A549 (cell line): ENCODE measurements at regions not wholly inside any gene's neighbourhood (a gene's known extent, or its start where the extent isn't known, plus 50 kb on each side); places are given as distances from the start of the nearest gene placed in this dataset.
A peak's percentile ranks its signal among the peaks of the same experiment; 100 is the strongest.

Source experiments
- ATAC-seq, 2 experiments: fragments of 200-7000 bp in 1 of 2; fragments of >200 bp in 1 of 2; cut with Nextera tagmentation in 1 of 2; cut with Tn5 transposase in 1 of 2; 3 replicates each; pipeline versions ENCODE4 v1.8.0 to v1.9.1; 2018 to 2020; ENCODE audit warnings: mild to moderate bottlenecking in 1 of 2, moderate library complexity in 1 of 2
- CTCF ChIA-PET: fragments of 300-600 bp; sonication (Branson Sonifier 250); formaldehyde crosslinking; extraction: SDS; loops from one replicate; lab custom pipeline; 2021; ENCODE audit warnings: antibody characterized with exemption, inconsistent platforms; lab: Yijun Ruan, JAX
- POLR2A ChIA-PET: fragments of 350-600 bp; formaldehyde crosslinking; extraction: SDS; loops from one replicate; lab custom pipeline; 2021; ENCODE audit warnings: antibody characterized with exemption, inconsistent platforms; lab: Yijun Ruan, JAX
- DNase-seq, 2 experiments: peaks; one replicate each; pipeline versions ENCODE4 v3.0.0 to v3.0.0-alpha.2; 2011 to 2016; ENCODE audit warnings: low read depth in 1 of 2, low spot score in 1 of 2
- FAIRE-seq: peaks from 2 replicates; lab custom pipeline; 2011; peaks lifted over from hg19 to GRCh38; lab: Jason Lieb, UNC
- H3K27ac ChIP-seq, 2 experiments: fragments of >200 bp; sonication (Bioruptor Twin); formaldehyde crosslinking; 3 replicates each; pipeline ENCODE4 v1.5.1; 2016 to 2017
- H3K4me1 ChIP-seq: fragments of >200 bp; sonication (Bioruptor Twin); formaldehyde crosslinking; 3 replicates; pipeline ENCODE4 v1.6.1; 2016
- H3K4me2 ChIP-seq: fragments of >200 bp; sonication (Bioruptor Twin); formaldehyde crosslinking; 3 replicates; pipeline ENCODE4 v1.6.1; 2016
- H3K4me3 ChIP-seq: fragments of >200 bp; sonication (Bioruptor Twin); formaldehyde crosslinking; 3 replicates; pipeline ENCODE4 v1.5.1; 2016
- H3K9me3 ChIP-seq: fragments of >200 bp; sonication (Bioruptor Twin); formaldehyde crosslinking; 3 replicates; pipeline ENCODE4 v1.6.1; 2016
- ATOH8 ChIP-seq: fragments of 250-450 bp; sonication (Bioruptor Pico); IDR thresholded peaks from 2 replicates; pipeline ENCODE4 v1.5.0; 2020; ENCODE audit warnings: low read depth, mild to moderate bottlenecking, moderate library complexity
- CBX8 ChIP-seq: fragments of 200-600 bp; sonication (generic); IDR thresholded peaks from 2 replicates; pipeline ENCODE4 v1.6.1; 2016
- CHD2 ChIP-seq: fragments of 150-350 bp; IDR thresholded peaks from 2 replicates; pipeline ENCODE4 v1.6.1; 2014; ENCODE audit warnings: low read length; ENCODE audit not compliant: partially characterized antibody
- CHD4 ChIP-seq: fragments of 200-600 bp; sonication (generic); IDR thresholded peaks from 2 replicates; pipeline ENCODE4 v1.6.1; 2016; ENCODE audit warnings: antibody characterized with exemption, mild to moderate bottlenecking, borderline replicate concordance
- EHF ChIP-seq: fragments of 250-450 bp; sonication (Bioruptor Pico); IDR thresholded peaks from 2 replicates; pipeline ENCODE4 v1.5.0; 2020; ENCODE audit warnings: mild to moderate bottlenecking
- EHMT2 ChIP-seq: fragments of 200-600 bp; sonication (generic); IDR thresholded peaks from 2 replicates; pipeline ENCODE4 v1.6.1; 2016; ENCODE audit warnings: antibody characterized with exemption, low read depth, mild to moderate bottlenecking, moderate library complexity
- EP300 ChIP-seq, 2 experiments: fragments of >200 bp; sonication (Bioruptor Twin); formaldehyde crosslinking; IDR thresholded peaks; 2 replicates in 1 of 2; 3 replicates in 1 of 2; pipeline ENCODE4 v1.6.1; 2016 to 2017
- FOSL2 ChIP-seq, 2 experiments: fragments of 450-650 bp in 1 of 2; fragments of >200 bp in 1 of 2; sonication (Bioruptor Twin) in 1 of 2; formaldehyde crosslinking; IDR thresholded peaks; 2 replicates each; pipeline versions ENCODE4 v1.5.0 to v1.6.1; 2016 to 2020; ENCODE audit warnings: mild to moderate bottlenecking in 1 of 2, moderate library complexity in 1 of 2
- GATA3 ChIP-seq: IDR thresholded peaks from 2 replicates; pipeline ENCODE4 v1.6.1; 2012; ENCODE audit warnings: borderline replicate concordance
- KDM1A ChIP-seq: fragments of 200-600 bp; sonication (generic); IDR thresholded peaks from 2 replicates; pipeline ENCODE4 v1.6.1; 2016; ENCODE audit warnings: low read depth, mild to moderate bottlenecking
- KDM5A ChIP-seq: fragments of 200-600 bp; sonication (generic); IDR thresholded peaks from 2 replicates; pipeline ENCODE4 v1.6.1; 2016; ENCODE audit warnings: antibody characterized with exemption, mild to moderate bottlenecking
- MAFK ChIP-seq: fragments of 450-650 bp; IDR thresholded peaks from 2 replicates; pipeline ENCODE4 v1.6.1; 2014; ENCODE audit not compliant: partially characterized antibody
- MAZ ChIP-seq: fragments of 150-350 bp; IDR thresholded peaks from 2 replicates; pipeline ENCODE4 v1.6.1; 2014; ENCODE audit warnings: antibody characterized with exemption, low read depth, low read length, borderline replicate concordance
- MYC ChIP-seq: IDR thresholded peaks from 2 replicates; pipeline ENCODE4 v1.6.1; 2012; ENCODE audit warnings: mild to moderate bottlenecking, inconsistent platforms, low read length, improper control_type of control experiment, borderline replicate concordance
- NPAS2 ChIP-seq: fragments of 250-450 bp; sonication (Bioruptor Pico); IDR thresholded peaks from 2 replicates; pipeline ENCODE4 v1.8.0; 2022; ENCODE audit warnings: mild to moderate bottlenecking, moderate library complexity, borderline replicate concordance
- POLR2A ChIP-seq: IDR thresholded peaks from 2 replicates; pipeline ENCODE4 v1.6.1; 2012; ENCODE audit warnings: mild to moderate bottlenecking, low read length
- RAD21 ChIP-seq, 2 experiments: fragments of >200 bp in 1 of 2; sonication (Bioruptor Twin) in 1 of 2; formaldehyde crosslinking in 1 of 2; IDR thresholded peaks in 1 of 2; conservative IDR thresholded peaks in 1 of 2; 2 replicates in 1 of 2; 3 replicates in 1 of 2; pipeline ENCODE4 v1.6.1; 2012 to 2018; ENCODE audit warnings: inconsistent platforms in 1 of 2
- RARB ChIP-seq: fragments of 250-450 bp; sonication (Bioruptor Pico); IDR thresholded peaks from 2 replicates; pipeline ENCODE4 v1.8.0; 2021; ENCODE audit warnings: mild to moderate bottlenecking, moderate library complexity
- RCOR1 ChIP-seq: fragments of 150-350 bp; IDR thresholded peaks from 2 replicates; pipeline ENCODE4 v1.6.1; 2014; ENCODE audit warnings: antibody characterized with exemption, low read length, low read depth
- RFX5 ChIP-seq: fragments of 450-650 bp; IDR thresholded peaks from 2 replicates; pipeline ENCODE4 v1.7.1; 2014; ENCODE audit warnings: antibody characterized with exemption, mild to moderate bottlenecking, moderate library complexity
- SMC3 ChIP-seq: fragments of >200 bp; sonication (Bioruptor Twin); formaldehyde crosslinking; IDR thresholded peaks from 3 replicates; pipeline ENCODE4 v1.6.1; 2018; ENCODE audit warnings: inconsistent platforms
- SREBF2 ChIP-seq: fragments of 450-650 bp; IDR thresholded peaks from 2 replicates; pipeline ENCODE4 v1.6.1; 2014; ENCODE audit warnings: mild to moderate bottlenecking, moderate library complexity
- TFCP2L1 ChIP-seq: fragments of 250-450 bp; sonication (Bioruptor Pico); IDR thresholded peaks from 2 replicates; pipeline ENCODE4 v1.5.0; 2021; ENCODE audit warnings: mild to moderate bottlenecking
- TP53 ChIP-seq: fragments of 250-450 bp; sonication (Bioruptor Pico); IDR thresholded peaks from 2 replicates; pipeline ENCODE4 v1.5.0; 2021; ENCODE audit warnings: mild to moderate bottlenecking, moderate library complexity
- ZFP36 ChIP-seq: fragments of 450-650 bp; IDR thresholded peaks from 2 replicates; pipeline ENCODE4 v1.6.1; 2014; ENCODE audit warnings: borderline replicate concordance; ENCODE audit not compliant: partially characterized antibody
- ZNF302 ChIP-seq: fragments of 250-450 bp; sonication (Bioruptor Pico); IDR thresholded peaks from 2 replicates; pipeline ENCODE4 v1.9.0; 2021; ENCODE audit warnings: inconsistent platforms, mild to moderate bottlenecking, moderate library complexity
- ZSCAN20 ChIP-seq: fragments of 250-450 bp; sonication (Bioruptor Pico); IDR thresholded peaks from 2 replicates; pipeline ENCODE4 v1.8.0; 2022; ENCODE audit warnings: mild to moderate bottlenecking, moderate library complexity
- WGBS: methylation state at CpG from one replicate; pipeline ENCODE4 v1.1.6; 2017; ENCODE audit errors: missing lambda C conversion rate; 5-methylcytosine and 5-hydroxymethylcytosine counted together
- TF ChIP-seq, protein P1 (sequence below): IDR thresholded peaks from 2 replicates; pipeline ENCODE4 v1.6.1; 2012
- TF ChIP-seq, protein P2 (sequence below): fragments of >200 bp; sonication (Bioruptor Twin); formaldehyde crosslinking; IDR thresholded peaks from 3 replicates; pipeline ENCODE4 v1.6.1; 2016

DNA sequence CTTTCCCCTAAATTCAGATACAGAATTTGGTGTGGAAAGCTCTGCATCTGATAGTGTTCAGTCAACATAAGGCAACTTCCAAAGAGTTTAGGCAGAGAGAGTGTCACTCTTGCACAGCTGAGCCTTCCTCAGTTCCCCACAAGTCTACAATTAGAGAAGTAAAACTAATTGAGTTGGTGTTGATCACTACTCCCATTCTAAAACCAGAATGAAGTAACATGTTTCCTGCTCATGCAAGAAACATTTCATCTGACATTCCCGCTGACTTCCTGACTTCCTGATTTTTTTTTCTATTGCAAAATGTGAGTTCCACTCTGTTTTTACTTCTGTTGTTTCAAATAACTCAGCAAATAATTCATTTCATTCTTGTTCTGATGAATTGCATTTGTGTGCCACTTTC is 271.0 kb downstream of the ALG10B start (continued):
- no peak for TF ChIP-seq RFX5
- TF ChIP-seq RAD21 (conservative IDR thresholded peaks at IDR 0.05 in 1 of 2, IDR thresholded peaks at IDR 0.05 in 1 of 2), result no peak
- TF ChIP-seq POLR2A, result no peak

- Histone ChIP-seq H3K9me3 (no peaks in the 10 kb centered on the region), H3K4me2 (no peak overlapping the region), H3K27ac (no peak overlapping the region), H3K4me1 (no peaks in the 10 kb centered on the region), H3K4me3 (no peak overlapping the region)
- no peak for ATAC-seq
- no peak for DNase-seq
- TF ChIP-seq KDM5A, result no peak
- TF ChIP-seq ATOH8 (CRISPR knock-in tag), result no peak
- TF ChIP-seq SREBF2, result no peak
- TF ChIP-seq CHD4, result no peak
- no peak for TF ChIP-seq CBX8
- TF ChIP-seq MAZ, result no peak
- no peak for TF ChIP-seq TFCP2L1 (CRISPR knock-in tag)
- no peak for TF ChIP-seq TP53
- no peak for TF ChIP-seq EP300 (IDR thresholded peaks at IDR 0.05)
- TF ChIP-seq, protein P1, sequence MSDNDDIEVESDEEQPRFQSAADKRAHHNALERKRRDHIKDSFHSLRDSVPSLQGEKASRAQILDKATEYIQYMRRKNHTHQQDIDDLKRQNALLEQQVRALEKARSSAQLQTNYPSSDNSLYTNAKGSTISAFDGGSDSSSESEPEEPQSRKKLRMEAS, result no peak
- no peak for TF ChIP-seq NPAS2 (CRISPR knock-in tag)
- TF ChIP-seq RFX5, result no peak
- no peak for TF ChIP-seq RCOR1
- no peak for TF ChIP-seq CHD2
- no peak for TF ChIP-seq ZNF302
- 7% methylated on average over 4 of the region's 4 CpGs for WGBS
- FAIRE-seq, result no peak
- POLR2A ChIA-PET, result no interaction called here
- CTCF ChIA-PET, result no interaction called here
Measured at GRCh38 chr12:38588624-38589305, 272.2 kb downstream of the ALG10B start.

GRCh38 chr12:38589306-38589632 is 272.7 kb downstream of the ALG10B start:
- Histone ChIP-seq H3K27ac (no peak overlapping the region), H3K9me3 (no peaks in the 10 kb centered on the region), H3K4me3 (no peak overlapping the region), H3K4me2 (no peak overlapping the region), H3K4me1 (no peaks in the 10 kb centered on the region)
- TF ChIP-seq FOSL2 (IDR thresholded peaks at IDR 0.05), result no peak
- no peak for TF ChIP-seq FOSL2 (CRISPR knock-in tag; IDR thresholded peaks at IDR 0.05)
- TF ChIP-seq MAFK, result peak; percentile 46
- no peak for TF ChIP-seq CBX8
- TF ChIP-seq KDM1A, result no peak
- no peak for TF ChIP-seq ZNF302
- TF ChIP-seq ZFP36, result no peak
- ChIA-PET CTCF (no interaction called here), POLR2A (no interaction called here)
- WGBS, result 6% methylated on average over 4 of the region's 4 CpGs
- DNase-seq, result no peak
- ATAC-seq, result no peak
- FAIRE-seq, result no peak

- no peak for FAIRE-seq
- TF ChIP-seq EHMT2 (no peak), GATA3 (no peak), SMC3 (no peak), MYC (no peak), ZSCAN20 (CRISPR knock-in tag) (no peak), EHF (CRISPR knock-in tag) (no peak), RARB (no peak)
- TF ChIP-seq, protein P2, sequence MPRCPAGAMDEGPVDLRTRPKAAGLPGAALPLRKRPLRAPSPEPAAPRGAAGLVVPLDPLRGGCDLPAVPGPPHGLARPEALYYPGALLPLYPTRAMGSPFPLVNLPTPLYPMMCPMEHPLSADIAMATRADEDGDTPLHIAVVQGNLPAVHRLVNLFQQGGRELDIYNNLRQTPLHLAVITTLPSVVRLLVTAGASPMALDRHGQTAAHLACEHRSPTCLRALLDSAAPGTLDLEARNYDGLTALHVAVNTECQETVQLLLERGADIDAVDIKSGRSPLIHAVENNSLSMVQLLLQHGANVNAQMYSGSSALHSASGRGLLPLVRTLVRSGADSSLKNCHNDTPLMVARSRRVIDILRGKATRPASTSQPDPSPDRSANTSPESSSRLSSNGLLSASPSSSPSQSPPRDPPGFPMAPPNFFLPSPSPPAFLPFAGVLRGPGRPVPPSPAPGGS, result no peak
- Histone ChIP-seq H3K27ac (no peak overlapping the region), H3K4me3 (no peak overlapping the region), H3K4me2 (no peak overlapping the region), H3K4me1 (no peaks in the 10 kb centered on the region), H3K9me3 (no peaks in the 10 kb centered on the region; the same call in 2 of the 3 replicates)
- no peak for ATAC-seq
- ChIA-PET POLR2A (no interaction called here), CTCF (no interaction called here)
- DNase-seq, result no peak
Measured at GRCh38 chr12:38601949-38602348, 285.4 kb downstream of the ALG10B start.
